T-helper 2 cell treated with Interferon-gamma antibody and Interleukin-4, amounts not matched to agents 5 μg/mL and 100 μg/mL, for 36 hours (primary cell): ENCODE measurements at regions not wholly inside any gene's neighbourhood (a gene's known extent, or its start where the extent isn't known, plus 50 kb on each side); places are given as distances from the start of the nearest gene placed in this dataset.

Experiments used
- DNase-seq: peaks from one replicate; pipeline ENCODE4 v3.0.0; 2021; ENCODE audit warnings: low spot score
- H3K27ac Mint-ChIP-seq: one replicate; pipeline ENCODE4 v1.8.0; 2021; ENCODE audit warnings: mild to moderate bottlenecking, mixed read lengths
- H3K27me3 Mint-ChIP-seq: one replicate; pipeline ENCODE4 v1.8.0; 2021; ENCODE audit warnings: low read depth, mixed read lengths
- H3K36me3 Mint-ChIP-seq: one replicate; pipeline ENCODE4 v1.8.0; 2021; ENCODE audit warnings: low read depth, mixed read lengths
- H3K4me1 Mint-ChIP-seq: one replicate; pipeline ENCODE4 v1.8.0; 2021; ENCODE audit warnings: low read depth, mixed read lengths
- H3K4me3 Mint-ChIP-seq: one replicate; pipeline ENCODE4 v1.8.0; 2022; ENCODE audit warnings: mild to moderate bottlenecking, moderate library complexity, mixed read lengths
- H3K9me3 Mint-ChIP-seq: one replicate; pipeline ENCODE4 v1.8.0; 2021; ENCODE audit warnings: mixed read lengths

GRCh38 chr14:56896922-56897321 lies 86.6 kb upstream of the OTX2 start:
- no peak overlapping the region for H3K27ac Mint-ChIP-seq
- no peaks in the 10 kb centered on the region for H3K4me1 Mint-ChIP-seq
- H3K9me3 Mint-ChIP-seq: no peaks in the 10 kb centered on the region
- peaks cover 8% of the 10 kb centered on the region for H3K27me3 Mint-ChIP-seq
- DNase-seq: no peak
- no peak overlapping the region for H3K4me3 Mint-ChIP-seq
- no peaks in the 10 kb centered on the region for H3K36me3 Mint-ChIP-seq

- no peak for DNase-seq
- H3K36me3 Mint-ChIP-seq: no peaks in the 10 kb centered on the region
- H3K4me3 Mint-ChIP-seq: no peak overlapping the region
- peaks cover 10% of the 10 kb centered on the region for H3K27me3 Mint-ChIP-seq
- H3K4me1 Mint-ChIP-seq: no peaks in the 10 kb centered on the region
- H3K9me3 Mint-ChIP-seq: no peaks in the 10 kb centered on the region
- no peak overlapping the region for H3K27ac Mint-ChIP-seq
These were observed 86.0 kb upstream of the OTX2 start for GRCh38 chr14:56896231-56896630.

GRCh38 chr14:56895154-56895553 lies 84.9 kb upstream of the OTX2 start:
- no peak for DNase-seq
- no peaks in the 10 kb centered on the region for H3K36me3 Mint-ChIP-seq
- H3K4me3 Mint-ChIP-seq: no peak overlapping the region
- H3K4me1 Mint-ChIP-seq: no peaks in the 10 kb centered on the region
- H3K9me3 Mint-ChIP-seq: no peaks in the 10 kb centered on the region
- H3K27ac Mint-ChIP-seq: no peak overlapping the region
- H3K27me3 Mint-ChIP-seq: peaks cover 10% of the 10 kb centered on the region

- no peaks in the 10 kb centered on the region for H3K36me3 Mint-ChIP-seq
- no peaks in the 10 kb centered on the region for H3K4me1 Mint-ChIP-seq
- no peaks in the 10 kb centered on the region for H3K9me3 Mint-ChIP-seq
- no peak for DNase-seq
- no peak overlapping the region for H3K4me3 Mint-ChIP-seq
- H3K27me3 Mint-ChIP-seq: peaks cover 12% of the 10 kb centered on the region
- no peak overlapping the region for H3K27ac Mint-ChIP-seq
These were observed 84.3 kb upstream of the OTX2 start for GRCh38 chr14:56894591-56894991.

GRCh38 chr14:56892959-56893358 lies 82.7 kb upstream of the OTX2 start:
- H3K9me3 Mint-ChIP-seq: no peaks in the 10 kb centered on the region
- no peaks in the 10 kb centered on the region for H3K36me3 Mint-ChIP-seq
- no peak for DNase-seq
- H3K27me3 Mint-ChIP-seq: peaks cover 18% of the 10 kb centered on the region
- H3K4me3 Mint-ChIP-seq: no peak overlapping the region
- no peak overlapping the region for H3K27ac Mint-ChIP-seq
- no peaks in the 10 kb centered on the region for H3K4me1 Mint-ChIP-seq

GRCh38 chr14:56891226-56891625 lies 80.9 kb upstream of the OTX2 start:
- H3K4me1 Mint-ChIP-seq: no peaks in the 10 kb centered on the region
- DNase-seq: no peak
- peaks cover 18% of the 10 kb centered on the region for H3K27me3 Mint-ChIP-seq
- H3K9me3 Mint-ChIP-seq: no peaks in the 10 kb centered on the region
- H3K4me3 Mint-ChIP-seq: no peak overlapping the region
- no peak overlapping the region for H3K27ac Mint-ChIP-seq
- H3K36me3 Mint-ChIP-seq: no peaks in the 10 kb centered on the region

GRCh38 chr14:56889705-56890104 lies 79.4 kb upstream of the OTX2 start:
- Mint-ChIP-seq H3K27ac (no peak overlapping the region), H3K36me3 (no peaks in the 10 kb centered on the region), H3K27me3 (peaks cover 18% of the 10 kb centered on the region), H3K4me1 (no peaks in the 10 kb centered on the region), H3K4me3 (no peak overlapping the region), H3K9me3 (no peaks in the 10 kb centered on the region)
- no peak for DNase-seq

GRCh38 chr14:56888274-56888673 lies 78.0 kb upstream of the OTX2 start:
- peaks cover 19% of the 10 kb centered on the region for H3K27me3 Mint-ChIP-seq
- H3K27ac Mint-ChIP-seq: no peak overlapping the region
- DNase-seq: no peak
- no peaks in the 10 kb centered on the region for H3K36me3 Mint-ChIP-seq
- H3K9me3 Mint-ChIP-seq: no peaks in the 10 kb centered on the region
- no peaks in the 10 kb centered on the region for H3K4me1 Mint-ChIP-seq
- no peak overlapping the region for H3K4me3 Mint-ChIP-seq

- H3K4me3 Mint-ChIP-seq: no peak overlapping the region
- no peak overlapping the region for H3K27ac Mint-ChIP-seq
- no peak for DNase-seq
- peaks cover 13% of the 10 kb centered on the region for H3K27me3 Mint-ChIP-seq
- no peaks in the 10 kb centered on the region for H3K4me1 Mint-ChIP-seq
- H3K36me3 Mint-ChIP-seq: no peaks in the 10 kb centered on the region
- H3K9me3 Mint-ChIP-seq: no peaks in the 10 kb centered on the region
These were observed 76.9 kb upstream of the OTX2 start for GRCh38 chr14:56887216-56887615.

GRCh38 chr14:56886471-56887062 lies 76.3 kb upstream of the OTX2 start:
- Mint-ChIP-seq H3K4me3 (no peak overlapping the region), H3K36me3 (no peaks in the 10 kb centered on the region), H3K4me1 (no peaks in the 10 kb centered on the region), H3K27ac (no peak overlapping the region), H3K27me3 (peaks cover 11% of the 10 kb centered on the region), H3K9me3 (no peaks in the 10 kb centered on the region)
- no peak for DNase-seq

- H3K4me3 Mint-ChIP-seq: no peak overlapping the region
- no peaks in the 10 kb centered on the region for H3K9me3 Mint-ChIP-seq
- H3K27me3 Mint-ChIP-seq: peaks cover 11% of the 10 kb centered on the region
- no peak overlapping the region for H3K27ac Mint-ChIP-seq
- DNase-seq: no peak
- H3K36me3 Mint-ChIP-seq: no peaks in the 10 kb centered on the region
- no peaks in the 10 kb centered on the region for H3K4me1 Mint-ChIP-seq
These were observed 75.5 kb upstream of the OTX2 start for GRCh38 chr14:56885825-56886224.

GRCh38 chr14:56884617-56885016 lies 74.3 kb upstream of the OTX2 start:
- Mint-ChIP-seq H3K4me1 (no peaks in the 10 kb centered on the region), H3K9me3 (no peaks in the 10 kb centered on the region), H3K36me3 (no peaks in the 10 kb centered on the region), H3K27ac (no peak overlapping the region), H3K27me3 (peaks cover 9% of the 10 kb centered on the region), H3K4me3 (no peak overlapping the region)
- no peak for DNase-seq

- Mint-ChIP-seq H3K36me3 (no peaks in the 10 kb centered on the region), H3K4me3 (no peak overlapping the region), H3K27me3 (peaks cover 3% of the 10 kb centered on the region), H3K4me1 (no peaks in the 10 kb centered on the region), H3K27ac (no peak overlapping the region), H3K9me3 (no peaks in the 10 kb centered on the region)
- no peak for DNase-seq
These were observed 70.9 kb upstream of the OTX2 start for GRCh38 chr14:56881181-56881580.

- H3K4me3 Mint-ChIP-seq: no peak overlapping the region
- DNase-seq: no peak
- no peaks in the 10 kb centered on the region for H3K4me1 Mint-ChIP-seq
- H3K27me3 Mint-ChIP-seq: peaks cover under 1% of the 10 kb centered on the region
- H3K27ac Mint-ChIP-seq: no peak overlapping the region
- H3K36me3 Mint-ChIP-seq: no peaks in the 10 kb centered on the region
- H3K9me3 Mint-ChIP-seq: no peaks in the 10 kb centered on the region
These were observed 68.5 kb upstream of the OTX2 start for GRCh38 chr14:56878766-56879165.

- no peak overlapping the region for H3K27ac Mint-ChIP-seq
- no peaks in the 10 kb centered on the region for H3K9me3 Mint-ChIP-seq
- H3K4me1 Mint-ChIP-seq: no peaks in the 10 kb centered on the region
- no peak for DNase-seq
- H3K36me3 Mint-ChIP-seq: no peaks in the 10 kb centered on the region
- no peaks in the 10 kb centered on the region for H3K27me3 Mint-ChIP-seq
- H3K4me3 Mint-ChIP-seq: no peak overlapping the region
These were observed 64.9 kb upstream of the OTX2 start for GRCh38 chr14:56875104-56875675.
